Liver (tissue), 3 donors: ENCODE measurements at regions not wholly inside any gene's neighbourhood (a gene's known extent, or its start where the extent isn't known, plus 50 kb on each side); places are given as distances from the start of the nearest gene placed in this dataset.

Experiments used
- CTCF ChIP-seq: fragments of 150-350 bp; IDR thresholded peaks from 2 replicates; pipeline ENCODE4 v1.5.1; 2017; ENCODE audit warnings: improper control_type of control experiment, low read depth, low read length; ENCODE audit not compliant: missing input control
- FOXA1 ChIP-seq: IDR thresholded peaks from 2 replicates; pipeline ENCODE4 v1.6.1; 2016; ENCODE audit warnings: antibody characterized with exemption
- GABPA ChIP-seq, 2 donors: IDR thresholded peaks in 1 of 2; conservative IDR thresholded peaks in 1 of 2; 2 replicates each; pipeline ENCODE4 v1.6.1; 2016; ENCODE audit warnings: antibody characterized with exemption in 2 of 2, mild to moderate bottlenecking in 1 of 2, moderate library complexity in 1 of 2
- HNF4G ChIP-seq: IDR thresholded peaks from 2 replicates; pipeline ENCODE4 v1.6.1; 2016; ENCODE audit warnings: antibody characterized with exemption
- MAX ChIP-seq: IDR thresholded peaks from 2 replicates; pipeline ENCODE4 v1.6.1; 2016; ENCODE audit warnings: antibody characterized with exemption
- RAD21 ChIP-seq, 2 donors: IDR thresholded peaks; 2 replicates each; pipeline ENCODE4 v1.6.1; 2016; ENCODE audit warnings: antibody characterized with exemption in 2 of 2, mild to moderate bottlenecking in 2 of 2
- REST ChIP-seq: IDR thresholded peaks from 2 replicates; pipeline ENCODE4 v1.6.1; 2016; ENCODE audit warnings: antibody characterized with exemption, mild to moderate bottlenecking
- SP1 ChIP-seq: IDR thresholded peaks from 2 replicates; pipeline ENCODE4 v1.6.1; 2018; ENCODE audit warnings: antibody characterized with exemption, mild to moderate bottlenecking
- YY1 ChIP-seq: IDR thresholded peaks from 2 replicates; pipeline ENCODE4 v1.6.1; 2016; ENCODE audit warnings: antibody characterized with exemption, mild to moderate bottlenecking
- donor health status: healthy.
- donor health status: healthy.

DNA sequence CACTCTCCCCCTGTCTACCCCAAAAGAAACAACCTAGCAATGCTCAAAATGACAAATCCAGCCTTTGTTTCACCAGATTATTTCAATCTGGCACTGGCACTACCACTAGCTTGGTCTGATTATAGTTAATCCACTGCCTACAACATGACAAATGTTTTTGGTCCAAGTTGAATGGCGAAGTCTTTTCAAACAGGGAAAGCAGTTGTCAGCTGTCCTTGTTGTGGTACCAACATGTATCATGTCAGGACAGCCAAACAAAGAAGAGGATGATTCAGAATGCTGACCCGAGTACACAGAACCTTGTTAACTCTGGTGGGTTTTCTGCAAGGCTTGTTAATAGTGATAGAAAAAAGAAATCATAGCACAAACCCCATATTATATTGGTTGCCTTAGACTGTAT is 160.8 kb upstream of the ANK2 start:
- TF ChIP-seq CTCF (no peak), GABPA (IDR thresholded peaks at IDR 0.05 in 1 of 2, conservative IDR thresholded peaks at IDR 0.05 in 1 of 2) (no peak), RAD21 (IDR thresholded peaks at IDR 0.05) (no peak), FOXA1 (no peak), SP1 (no peak), MAX (no peak), YY1 (no peak), HNF4G (no peak), REST (no peak)
